Tibial nerve (tissue), 3 donors: ENCODE measurements at regions not wholly inside any gene's neighbourhood (a gene's known extent, or its start where the extent isn't known, plus 50 kb on each side); places are given as distances from the start of the nearest gene placed in this dataset.

Experiments
- CTCF ChIP-seq, 5 experiments: fragments of 200-600 bp in 3 of 5; fragments of 450-650 bp in 2 of 5; sonication (generic) in 3 of 5; IDR thresholded peaks; one replicate each; pipeline ENCODE4 v1.5.1; 2016 to 2019; ENCODE audit warnings: antibody characterized with exemption in 5 of 5, mild to moderate bottlenecking in 3 of 5, moderate library complexity in 2 of 5
- POLR2A ChIP-seq, 2 donors: fragments of 450-650 bp; IDR thresholded peaks; one replicate each; pipeline ENCODE4 v1.6.1; 2017; ENCODE audit warnings: antibody characterized with exemption in 2 of 2, mild to moderate bottlenecking in 2 of 2, moderate library complexity in 2 of 2

GRCh38 chr10:4197676-4198075 lies 412.7 kb upstream of the KLF6 start:
- no peak for TF ChIP-seq CTCF (IDR thresholded peaks at IDR 0.05)
- no peak for TF ChIP-seq POLR2A (IDR thresholded peaks at IDR 0.05)
